T-helper 1 cell treated with Interleukin-12 subunit alpha and Interleukin-12 subunit beta and Interleukin-4 antibody, amounts not matched to agents 30 μg/mL and 1 μg/mL, for 36 hours (primary cell): ENCODE measurements at regions not wholly inside any gene's neighbourhood (a gene's known extent, or its start where the extent isn't known, plus 50 kb on each side); places are given as distances from the start of the nearest gene placed in this dataset.
"Not testable (repeated sequence)": the region's sequence is repeated elsewhere in the genome, so short reads cannot be mapped to it uniquely, and the experiment has no call there.

Source experiments
- H3K27ac Mint-ChIP-seq: one replicate; pipeline ENCODE4 v1.8.0; 2021; ENCODE audit warnings: mild to moderate bottlenecking, mixed read lengths
- H3K27me3 Mint-ChIP-seq: one replicate; pipeline ENCODE4 v1.8.0; 2021; ENCODE audit warnings: low read depth, mixed read lengths
- H3K36me3 Mint-ChIP-seq: one replicate; pipeline ENCODE4 v1.8.0; 2021; ENCODE audit warnings: low read depth, mixed read lengths
- H3K4me1 Mint-ChIP-seq: one replicate; pipeline ENCODE4 v1.8.0; 2021; ENCODE audit warnings: low read depth, mixed read lengths
- H3K4me3 Mint-ChIP-seq: one replicate; pipeline ENCODE4 v1.8.0; 2021; ENCODE audit warnings: mild to moderate bottlenecking, moderate library complexity, mixed read lengths
- H3K9me3 Mint-ChIP-seq: one replicate; pipeline ENCODE4 v1.8.0; 2021; ENCODE audit warnings: mixed read lengths

DNA sequence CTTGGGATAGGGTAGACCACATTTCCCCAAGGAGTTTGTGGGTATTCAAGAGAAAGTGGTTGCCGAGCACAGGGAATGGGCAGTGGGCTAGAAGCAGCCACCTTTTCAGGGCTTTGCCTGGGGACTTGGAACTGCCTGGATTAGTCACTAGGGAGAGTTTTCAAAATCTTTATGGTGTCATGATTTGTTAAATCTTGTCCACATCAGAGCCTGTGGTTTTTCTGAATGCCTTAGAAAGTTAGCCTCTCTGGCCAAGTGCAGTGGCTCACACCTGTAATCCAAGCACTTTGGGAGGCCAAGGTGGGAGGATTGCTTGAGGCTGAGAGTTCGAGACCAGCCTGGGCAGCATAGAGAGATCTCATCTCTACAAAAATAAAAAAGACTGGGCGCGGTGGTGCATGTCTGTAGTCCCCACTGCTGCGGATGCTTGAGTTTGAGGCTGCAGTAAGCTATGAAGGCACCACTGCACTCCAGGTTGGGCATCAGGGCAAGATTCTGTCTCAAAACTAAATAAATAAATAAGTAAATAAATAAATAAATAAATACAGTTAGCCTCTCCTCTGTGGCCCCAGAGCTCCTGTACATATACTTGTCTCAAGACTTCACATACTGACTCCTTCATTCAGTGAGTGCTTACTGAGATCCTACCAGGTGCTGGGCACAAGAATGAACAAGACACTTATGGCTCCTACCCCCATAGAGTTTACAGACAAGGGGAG, 76.3 kb upstream of the HNF1B start:
- H3K4me3 Mint-ChIP-seq = no peak overlapping the region

DNA sequence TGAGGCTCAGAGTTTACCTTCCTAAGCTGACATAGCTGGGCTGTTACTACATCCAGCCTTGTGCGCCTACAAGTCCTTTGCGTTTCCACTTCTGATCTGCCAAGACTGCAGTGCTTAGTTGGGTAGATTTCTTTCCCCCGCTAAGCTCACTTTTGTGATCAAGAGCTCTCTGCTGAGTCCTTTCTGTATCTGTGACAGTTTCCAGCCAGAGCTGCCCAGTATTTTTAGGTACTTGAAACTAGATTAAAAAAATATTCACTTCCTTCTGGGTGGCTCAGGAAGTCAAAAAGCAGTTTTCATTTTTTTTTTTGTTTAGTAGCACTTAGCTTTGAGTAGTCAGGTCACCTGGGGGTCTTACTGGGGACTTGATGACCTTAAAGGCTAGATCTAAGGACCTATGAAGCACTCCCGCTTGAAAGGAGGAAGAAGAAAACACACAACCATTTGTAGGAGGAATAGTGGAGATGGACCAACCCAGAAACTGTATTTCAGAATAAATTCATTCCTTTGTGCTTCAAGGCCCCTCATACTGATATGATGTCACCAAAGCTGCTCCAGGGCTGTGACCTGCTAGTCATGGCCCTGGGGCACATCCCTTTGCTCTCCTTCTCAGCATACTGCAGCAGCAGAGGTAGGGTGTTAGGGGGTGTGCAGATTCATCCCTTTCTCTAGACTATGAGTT, 75.6 kb upstream of the HNF1B start:
- Mint-ChIP-seq H3K36me3 (no peaks in the 10 kb centered on the region), H3K9me3 (no peaks in the 10 kb centered on the region), H3K27ac (peak overlapping the region; percentile 26), H3K27me3 (peaks cover 11% of the 10 kb centered on the region), H3K4me3 (no peak overlapping the region), H3K4me1 (peaks cover 22% of the 10 kb centered on the region)

More for the DNA sequence above, 76.3 kb upstream of the HNF1B start:
- Mint-ChIP-seq H3K9me3 (no peaks in the 10 kb centered on the region), H3K36me3 (no peaks in the 10 kb centered on the region), H3K27ac (no peak overlapping the region), H3K4me1 (peaks cover 20% of the 10 kb centered on the region), H3K27me3 (peaks cover 8% of the 10 kb centered on the region)

DNA sequence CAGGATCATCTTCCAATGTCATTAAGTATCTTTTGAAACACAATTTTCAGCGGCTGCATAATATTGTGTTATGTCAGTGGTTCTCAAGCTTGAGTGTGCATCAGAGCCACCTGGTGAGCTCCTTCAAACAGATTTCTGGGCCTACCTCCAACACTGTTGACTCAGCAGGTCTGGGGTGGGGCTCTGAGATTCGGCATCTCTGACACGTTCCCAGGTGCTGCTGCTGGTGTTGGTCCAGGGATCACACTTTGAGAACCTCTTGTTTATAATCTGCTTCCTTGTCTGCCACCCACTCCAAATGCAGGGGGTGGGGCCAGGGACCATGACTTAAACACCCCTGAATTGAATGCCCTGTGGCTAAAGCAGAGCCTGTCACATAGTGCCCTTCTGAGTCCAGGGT, 73.8 kb upstream of the HNF1B start:
- Mint-ChIP-seq H3K4me1 (peaks cover 20% of the 10 kb centered on the region), H3K27ac (no peak overlapping the region), H3K4me3 (no peak overlapping the region), H3K36me3 (no peaks in the 10 kb centered on the region), H3K27me3 (peaks cover 27% of the 10 kb centered on the region), H3K9me3 (no peaks in the 10 kb centered on the region)

DNA sequence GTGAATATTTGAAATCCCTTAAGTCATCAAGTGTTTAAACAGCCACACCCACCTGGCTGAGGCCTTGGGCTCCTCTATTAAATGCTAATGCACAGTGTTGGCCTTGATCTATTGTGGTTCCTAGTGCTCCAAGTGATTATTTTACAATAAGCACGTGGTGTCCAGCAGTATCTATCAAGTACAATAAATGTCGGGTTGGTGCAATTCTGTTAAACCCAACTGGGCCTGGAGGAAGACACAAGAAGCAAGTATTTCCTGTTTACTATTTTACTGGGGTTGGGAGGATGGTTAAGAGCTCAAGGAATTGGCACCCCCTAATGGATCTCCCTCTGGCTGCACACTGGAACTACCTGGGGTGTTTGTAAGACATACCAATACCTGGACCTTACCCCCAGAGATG, 72.1 kb upstream of the HNF1B start:
- no peaks in the 10 kb centered on the region for H3K9me3 Mint-ChIP-seq
- H3K36me3 Mint-ChIP-seq = no peaks in the 10 kb centered on the region
- no peak overlapping the region for H3K4me3 Mint-ChIP-seq

DNA sequence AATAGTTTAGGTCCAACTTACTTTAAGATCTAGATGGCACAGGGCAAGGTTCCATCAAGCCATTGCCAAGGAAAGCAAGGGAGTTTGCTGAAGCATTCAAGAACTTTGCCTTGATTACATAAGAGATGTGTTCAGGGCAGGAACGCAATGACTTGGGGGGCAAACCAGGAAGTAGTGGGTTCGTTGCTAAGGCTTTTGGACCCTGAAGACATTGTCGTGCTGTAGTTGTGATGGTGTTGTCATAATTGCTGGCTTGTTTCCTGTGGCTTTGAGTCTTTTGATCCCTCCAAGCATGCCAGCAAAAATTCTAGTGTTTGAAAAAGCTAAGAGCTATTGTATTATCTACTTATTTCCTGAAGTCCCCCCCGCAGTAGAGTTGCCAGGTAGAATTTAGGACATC, 70.7 kb upstream of the HNF1B start:
- H3K27ac Mint-ChIP-seq = no peak overlapping the region
- H3K4me1 Mint-ChIP-seq = peaks cover 19% of the 10 kb centered on the region
- H3K9me3 Mint-ChIP-seq = no peaks in the 10 kb centered on the region
- H3K36me3 Mint-ChIP-seq = no peaks in the 10 kb centered on the region
- H3K27me3 Mint-ChIP-seq = peaks cover 49% of the 10 kb centered on the region
- H3K4me3 Mint-ChIP-seq = no peak overlapping the region

More for the DNA sequence above, 72.1 kb upstream of the HNF1B start:
- no peak overlapping the region for H3K27ac Mint-ChIP-seq
- H3K4me1 Mint-ChIP-seq = peaks cover 20% of the 10 kb centered on the region
- H3K27me3 Mint-ChIP-seq = peaks cover 41% of the 10 kb centered on the region

DNA sequence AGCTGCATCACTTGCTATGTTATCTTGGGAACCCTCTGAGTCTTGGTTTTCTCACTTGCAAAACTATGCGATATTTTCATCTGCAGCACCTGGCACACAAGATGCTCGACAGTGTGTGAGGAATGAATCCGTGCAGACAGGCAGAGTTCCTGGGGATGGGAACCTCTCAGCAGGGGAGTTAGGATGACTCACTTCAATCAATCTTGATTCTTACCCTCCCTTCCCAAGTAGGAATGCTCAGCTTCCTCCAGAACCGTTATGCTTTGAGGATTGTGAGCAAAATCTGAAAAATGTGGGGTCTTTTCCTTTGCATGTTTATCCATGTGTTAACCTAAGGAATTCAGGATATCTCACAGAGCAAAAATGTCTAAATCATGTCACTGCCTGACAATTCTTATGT, 68.9 kb upstream of the HNF1B start:
- H3K4me3 Mint-ChIP-seq = no peak overlapping the region
- H3K4me1 Mint-ChIP-seq = peaks cover 7% of the 10 kb centered on the region
- H3K36me3 Mint-ChIP-seq = no peaks in the 10 kb centered on the region
- peaks cover 54% of the 10 kb centered on the region for H3K27me3 Mint-ChIP-seq
- H3K27ac Mint-ChIP-seq = no peak overlapping the region
- no peaks in the 10 kb centered on the region for H3K9me3 Mint-ChIP-seq

DNA sequence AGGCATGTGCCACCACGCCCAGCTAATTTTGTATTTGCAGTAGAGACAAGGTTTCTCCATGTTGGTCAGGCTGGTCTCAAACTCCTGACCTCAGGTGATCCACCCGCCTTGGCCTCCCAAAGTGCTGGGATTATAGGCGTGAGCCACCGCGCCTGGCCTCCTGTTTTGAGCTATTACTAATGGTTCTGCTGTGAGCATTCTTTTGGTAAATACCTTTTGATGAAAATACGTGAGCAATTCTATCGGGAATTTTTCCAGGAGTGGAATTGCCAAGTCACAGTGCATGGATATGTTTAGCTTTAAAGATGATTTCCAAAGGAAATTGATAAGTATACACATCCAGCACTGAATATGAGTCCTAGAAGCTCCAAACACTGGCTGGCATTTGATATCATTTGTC, 64.0 kb upstream of the HNF1B start:
- H3K27me3 Mint-ChIP-seq = peaks cover 58% of the 10 kb centered on the region
- not testable (repeated sequence) for H3K27ac Mint-ChIP-seq, H3K9me3 Mint-ChIP-seq

DNA sequence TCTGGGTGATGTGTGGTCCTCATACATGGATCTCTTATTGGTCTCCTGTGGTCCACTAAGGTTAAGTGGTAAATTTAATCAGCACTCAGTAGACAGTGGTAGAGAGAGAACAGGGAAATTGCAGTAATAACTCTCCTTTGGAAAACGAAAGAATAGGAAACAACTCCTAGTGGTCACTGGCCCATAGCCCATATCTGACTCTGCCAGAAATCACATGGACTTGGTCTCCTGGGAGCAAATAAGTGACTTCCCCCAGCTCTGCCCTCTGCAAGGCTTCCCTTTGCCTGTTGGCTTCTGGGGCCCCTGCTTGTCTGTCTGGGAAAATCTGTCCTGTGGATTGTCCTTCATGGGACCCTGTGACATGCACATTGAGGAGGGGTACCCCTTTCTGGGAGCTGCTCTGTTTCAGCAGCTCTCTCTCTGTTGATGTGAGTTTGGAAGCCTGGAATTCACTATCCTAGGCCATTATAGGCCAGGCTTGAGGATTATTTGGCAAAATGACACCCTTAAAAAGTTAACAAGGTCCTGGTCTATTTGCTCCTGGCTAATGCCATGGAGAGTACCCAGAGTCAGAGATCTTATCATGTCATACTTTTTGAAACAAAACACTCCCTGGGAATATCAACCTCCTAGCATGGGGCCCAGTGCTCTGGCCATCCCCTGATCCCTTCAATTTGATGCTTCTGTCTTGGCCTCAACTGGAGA, 58.0 kb upstream of the HNF1B start:
- H3K27ac Mint-ChIP-seq = no peak overlapping the region
- peaks cover 30% of the 10 kb centered on the region for H3K27me3 Mint-ChIP-seq
- H3K36me3 Mint-ChIP-seq = no peaks in the 10 kb centered on the region
- no peaks in the 10 kb centered on the region for H3K9me3 Mint-ChIP-seq
- H3K4me3 Mint-ChIP-seq = no peak overlapping the region
- peaks cover 5% of the 10 kb centered on the region for H3K4me1 Mint-ChIP-seq

More for the DNA sequence above, 64.0 kb upstream of the HNF1B start:
- H3K36me3 Mint-ChIP-seq, H3K4me1 Mint-ChIP-seq, H3K4me3 Mint-ChIP-seq: not testable (repeated sequence)

DNA sequence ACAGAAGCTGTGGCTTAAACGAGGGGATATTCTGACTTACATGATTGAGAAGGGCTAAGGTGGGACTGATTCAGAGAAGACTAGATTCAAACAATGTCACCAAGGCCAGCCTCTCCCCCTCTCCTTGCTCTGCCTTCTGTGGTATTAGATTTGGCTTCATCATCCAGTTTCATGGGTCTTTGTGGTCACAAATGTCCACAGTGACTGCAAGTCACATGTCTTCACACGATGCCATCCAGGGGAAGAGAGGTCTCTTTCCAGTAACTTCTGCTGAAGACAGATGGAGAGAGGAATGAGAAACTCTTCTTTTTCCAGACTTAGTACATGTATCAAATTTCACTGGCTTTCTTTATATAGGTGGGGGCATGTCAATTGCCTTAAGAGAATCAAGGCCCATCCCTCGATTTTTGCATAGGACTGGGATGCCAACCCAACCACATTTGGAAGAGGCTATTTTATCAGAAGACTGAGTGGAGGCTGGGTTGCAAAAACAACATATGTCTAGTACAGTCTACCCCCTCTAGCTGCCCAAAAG, 57.3 kb upstream of the HNF1B start:
- Mint-ChIP-seq H3K36me3 (no peaks in the 10 kb centered on the region), H3K4me3 (no peak overlapping the region), H3K4me1 (peaks cover 5% of the 10 kb centered on the region)

DNA sequence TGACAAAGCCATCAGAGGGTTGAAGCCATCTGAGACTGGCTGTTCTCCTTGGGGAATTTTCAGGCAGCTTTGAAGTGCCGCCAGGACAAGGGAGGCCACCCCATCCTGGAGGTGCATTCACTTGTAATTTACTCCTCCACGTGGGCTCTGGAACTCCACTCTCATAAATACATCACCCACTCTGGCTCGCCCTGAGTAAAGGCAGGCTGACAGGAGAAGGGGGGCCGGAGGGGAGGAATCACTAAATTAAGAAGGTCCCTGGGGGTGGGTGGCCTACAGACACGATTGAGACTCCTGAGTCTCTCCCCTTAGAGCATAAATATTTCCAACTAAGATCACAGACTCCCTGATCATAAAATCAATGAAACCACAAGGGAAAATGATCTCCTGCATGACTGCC, 56.3 kb upstream of the HNF1B start:
- H3K4me3 Mint-ChIP-seq = no peak overlapping the region
- H3K4me1 Mint-ChIP-seq = peaks cover 5% of the 10 kb centered on the region
- no peaks in the 10 kb centered on the region for H3K36me3 Mint-ChIP-seq
- peaks cover 27% of the 10 kb centered on the region for H3K27me3 Mint-ChIP-seq
- H3K27ac Mint-ChIP-seq = no peak overlapping the region
- H3K9me3 Mint-ChIP-seq = no peaks in the 10 kb centered on the region

More for the DNA sequence above, 57.3 kb upstream of the HNF1B start:
- Mint-ChIP-seq H3K27me3 (peaks cover 34% of the 10 kb centered on the region), H3K27ac (no peak overlapping the region), H3K9me3 (no peaks in the 10 kb centered on the region)

DNA sequence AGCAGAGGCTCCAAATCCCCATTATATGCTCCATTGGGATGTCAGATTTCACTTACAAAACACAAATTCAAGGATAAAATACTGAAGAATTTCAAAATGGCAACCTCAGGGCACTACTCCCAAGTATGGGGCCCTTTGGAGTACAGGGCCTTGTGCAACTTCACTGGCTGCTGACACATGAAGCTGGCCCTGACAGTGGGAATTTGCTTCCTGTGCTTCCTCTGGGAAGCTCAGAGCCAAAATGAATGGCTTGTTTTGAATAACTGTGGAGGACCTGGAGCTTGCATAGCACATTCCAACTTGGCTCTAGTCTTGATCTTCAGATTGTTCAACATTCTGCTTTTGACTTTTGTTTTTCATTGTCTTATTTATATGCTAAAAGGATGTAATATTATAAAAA, 52.3 kb upstream of the HNF1B start:
- peaks cover 36% of the 10 kb centered on the region for H3K27me3 Mint-ChIP-seq
- H3K4me1 Mint-ChIP-seq = peaks cover 5% of the 10 kb centered on the region
- no peaks in the 10 kb centered on the region for H3K36me3 Mint-ChIP-seq
- H3K9me3 Mint-ChIP-seq = no peaks in the 10 kb centered on the region
- no peak overlapping the region for H3K4me3 Mint-ChIP-seq
- no peak overlapping the region for H3K27ac Mint-ChIP-seq

DNA sequence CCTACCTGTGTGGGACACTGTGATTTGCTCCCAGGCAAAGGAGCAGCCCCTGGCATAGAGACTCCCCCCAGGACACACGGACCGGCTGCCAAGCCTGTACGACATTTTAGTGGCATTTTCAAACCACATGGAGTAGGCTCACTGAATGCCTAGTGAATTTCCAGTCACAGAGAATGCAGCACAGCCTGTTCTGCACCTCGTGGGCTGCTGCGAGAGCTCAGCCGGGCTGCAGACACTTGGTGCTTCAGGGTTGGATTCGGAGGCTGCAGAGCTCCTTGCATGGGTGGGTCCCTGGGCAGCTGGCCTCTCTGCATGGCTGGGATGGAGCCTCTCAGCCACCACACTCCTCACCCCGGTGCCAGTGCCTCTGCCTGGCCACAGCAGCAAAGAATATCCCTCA, 51.2 kb upstream of the HNF1B start:
- Mint-ChIP-seq H3K36me3 (no peaks in the 10 kb centered on the region), H3K4me3 (no peak overlapping the region), H3K27me3 (peaks cover 39% of the 10 kb centered on the region), H3K9me3 (no peaks in the 10 kb centered on the region), H3K4me1 (peaks cover 8% of the 10 kb centered on the region), H3K27ac (no peak overlapping the region)
